Umbilical cord (tissue), 1 donor: ENCODE measurements at regions not wholly inside any gene's neighbourhood (a gene's known extent, or its start where the extent isn't known, plus 50 kb on each side); places are given as distances from the start of the nearest gene placed in this dataset.
"Not testable (repeated sequence)": the region's sequence is repeated elsewhere in the genome, so short reads cannot be mapped to it uniquely, and the experiment has no call there.

ENCODE experiments used
- DNase-seq: peaks from one replicate; pipeline ENCODE4 v3.0.0-alpha.2; 2015; ENCODE audit warnings: low spot score

DNA sequence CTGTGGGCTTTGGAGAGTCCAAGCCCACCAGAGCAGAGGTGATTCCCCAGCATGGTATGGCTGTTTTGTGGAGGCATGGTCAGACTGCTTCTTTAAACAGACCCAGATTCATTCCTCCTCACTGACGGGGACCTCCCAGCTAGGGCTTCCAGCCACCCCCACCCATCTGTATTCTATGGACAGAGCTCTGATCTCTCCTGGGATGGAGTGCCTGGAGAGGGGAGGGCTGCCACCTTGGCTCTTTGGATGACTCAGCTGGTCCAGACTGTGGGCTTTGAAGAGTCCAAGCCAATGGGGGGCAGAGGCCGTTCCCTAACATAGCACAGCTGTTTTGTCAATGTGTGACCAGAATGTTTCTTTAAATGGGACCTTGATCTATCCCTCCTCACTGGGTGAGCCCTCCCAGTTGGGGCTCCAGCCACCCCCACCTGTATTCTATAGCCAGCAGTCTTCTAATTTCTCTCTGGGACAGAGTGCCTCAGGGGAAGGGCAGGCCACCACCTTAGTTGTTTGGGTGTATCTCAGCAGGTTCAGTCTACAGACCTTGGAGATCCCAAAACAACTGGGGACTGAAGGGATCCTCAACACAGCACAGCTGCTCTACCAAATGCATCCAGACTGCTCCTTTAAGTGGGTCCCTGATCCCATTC, 122.0 kb upstream of the OSTN start:
- DNase-seq = no peak

DNA sequence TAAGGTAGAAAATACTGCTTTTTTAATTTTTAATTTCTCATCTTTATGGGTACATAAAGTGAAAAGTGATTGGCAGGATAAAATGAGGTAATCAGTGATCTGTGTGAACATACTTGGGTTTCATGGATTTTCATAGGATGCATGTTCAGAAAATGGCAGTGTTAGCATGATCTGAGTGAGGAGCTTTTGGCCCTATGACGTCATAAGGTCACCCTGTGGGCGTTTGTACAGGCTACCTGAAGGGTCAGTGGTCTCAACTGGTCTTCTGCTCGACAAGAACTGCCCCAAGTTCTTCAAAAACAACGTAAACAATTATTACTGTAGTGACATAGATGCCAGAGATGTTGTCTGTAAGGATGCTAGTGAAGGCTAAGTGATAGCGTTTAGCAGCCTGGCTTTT, 124.5 kb upstream of the OSTN start:
- no peak for DNase-seq

DNA sequence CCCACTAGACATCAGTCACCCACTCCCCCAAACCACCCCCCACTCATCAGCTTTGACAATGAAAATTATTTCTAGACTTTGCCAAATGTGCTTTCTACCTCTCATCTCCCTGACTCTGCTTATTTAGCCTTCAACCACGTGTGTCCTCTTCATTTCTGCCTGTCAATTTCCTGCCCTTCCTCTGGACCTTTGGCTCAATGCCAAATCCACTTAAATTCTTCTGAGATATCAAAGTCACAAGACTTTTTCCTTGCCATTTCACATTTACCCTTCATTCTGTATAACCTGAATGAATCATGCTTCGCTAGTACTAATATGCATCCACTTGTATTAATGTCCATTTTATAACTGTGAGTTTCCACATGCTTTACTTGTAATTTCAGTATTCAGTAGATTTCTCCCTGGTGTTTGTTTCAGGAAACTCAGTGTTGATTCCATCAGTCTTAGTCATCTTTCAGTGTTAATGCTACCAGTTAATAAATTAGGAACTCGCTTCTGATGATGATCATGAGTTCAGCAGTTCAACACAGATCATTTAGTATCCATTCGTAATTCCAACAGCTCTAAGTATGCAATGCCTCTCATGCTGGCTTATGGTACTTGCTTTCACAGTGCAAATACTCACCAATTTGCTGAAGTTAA, 128.2 kb upstream of the OSTN start:
- no peak for DNase-seq

DNA sequence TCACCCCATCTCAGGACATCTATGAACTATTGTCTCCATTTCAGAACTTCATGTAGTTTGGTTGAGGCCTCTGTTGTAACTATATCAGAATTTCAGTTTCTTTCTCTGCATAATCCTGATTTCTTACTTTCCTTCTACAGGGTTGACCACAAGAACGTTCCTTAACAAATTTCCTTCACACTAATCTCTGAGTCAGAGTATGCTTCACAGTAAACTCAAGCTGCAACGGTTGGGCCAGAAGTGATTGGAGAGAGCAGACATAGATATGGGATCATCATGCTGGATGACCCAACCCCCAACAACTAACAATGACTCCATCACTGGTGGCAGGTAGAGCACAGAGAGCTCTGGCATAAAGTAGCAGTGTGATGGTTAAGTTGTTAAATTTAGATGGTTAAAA, 128.8 kb upstream of the OSTN start:
- DNase-seq = no peak

DNA sequence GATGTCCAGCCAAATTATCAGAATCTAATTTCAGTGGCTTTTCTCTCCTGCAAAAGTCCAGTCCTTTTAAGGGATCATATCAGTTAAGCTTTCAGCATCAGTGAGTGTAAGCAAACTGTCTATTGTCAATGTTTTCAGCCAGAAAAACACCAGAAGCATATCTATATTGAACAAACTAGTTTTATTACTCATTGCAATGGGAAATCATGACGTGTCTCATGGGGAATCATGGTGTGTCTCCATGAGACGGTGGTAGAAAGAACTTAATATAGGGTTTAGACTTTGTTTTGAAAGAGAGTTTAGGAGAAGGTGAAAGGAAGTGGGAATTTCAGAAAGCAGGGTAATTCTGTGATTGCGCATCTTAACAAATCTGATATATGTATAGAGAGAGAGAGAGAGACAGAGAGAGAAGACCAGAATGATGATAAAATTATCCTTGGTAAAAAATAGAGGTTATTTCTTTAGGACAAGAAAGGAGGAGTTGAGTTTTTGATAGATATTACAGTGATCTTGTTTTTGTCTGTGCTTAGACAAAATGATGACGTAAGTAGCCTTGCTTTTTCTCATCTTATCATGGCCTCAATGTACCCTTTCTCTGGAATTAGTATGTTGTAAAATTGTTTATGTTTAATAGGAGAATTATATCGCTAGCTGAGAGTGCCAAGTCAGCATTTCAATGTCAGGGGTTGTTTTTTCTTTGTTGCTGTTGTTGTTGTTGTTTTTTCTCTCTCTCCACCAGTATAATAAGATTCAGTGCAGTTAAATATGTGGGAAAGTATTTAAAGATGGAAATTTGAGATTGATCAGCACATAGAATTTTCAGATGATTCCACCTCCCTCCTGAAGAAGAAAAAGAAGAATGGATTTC, 129.9 kb upstream of the OSTN start:
- DNase-seq = peak; percentile 4

DNA sequence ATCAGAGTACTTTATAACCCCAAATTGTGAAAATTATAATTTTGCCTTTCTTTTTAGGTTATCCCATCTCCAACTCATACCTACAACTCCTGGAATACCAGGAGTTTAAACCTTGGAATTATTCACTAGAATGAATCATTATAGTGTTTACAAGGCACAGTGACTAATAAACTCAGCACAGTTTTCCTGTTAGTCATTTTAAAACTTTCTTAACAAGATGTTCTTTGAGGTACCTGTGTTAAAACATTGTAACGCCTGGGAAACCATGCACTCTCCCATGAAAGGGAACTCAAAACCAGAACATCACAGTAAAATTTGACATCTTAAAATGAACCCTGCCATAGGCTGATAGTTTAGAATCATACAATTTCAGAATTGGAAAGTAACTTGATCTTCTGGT, 132.4 kb upstream of the OSTN start:
- DNase-seq = no peak

DNA sequence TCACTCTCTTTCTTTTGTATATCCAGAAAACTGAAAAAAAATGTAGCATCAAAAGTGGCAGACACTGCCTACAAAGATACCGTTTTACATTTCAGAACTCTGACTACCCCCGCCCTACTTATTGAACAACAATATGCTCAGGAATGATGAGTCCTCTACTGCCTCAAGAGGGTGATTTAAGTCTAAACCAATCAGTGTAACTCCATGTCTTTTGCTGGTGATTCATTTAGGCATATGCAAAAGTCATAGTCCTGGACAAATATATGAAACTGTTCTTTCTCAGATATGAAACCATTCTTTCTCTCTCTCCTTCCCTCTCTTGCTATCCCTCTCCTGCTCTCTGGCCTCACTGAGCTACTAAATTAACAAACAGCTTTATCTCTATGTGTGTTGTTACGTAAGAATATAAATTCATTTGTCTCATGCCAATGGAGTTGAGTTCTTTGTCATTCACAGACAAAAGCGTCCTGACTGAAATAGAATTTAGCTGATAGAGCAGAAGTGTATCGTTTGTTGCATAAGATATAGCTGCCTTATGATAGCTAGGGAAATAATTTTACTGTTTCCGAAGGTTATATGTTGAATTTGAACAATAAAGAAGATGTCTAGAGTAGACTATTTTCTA, 133.7 kb upstream of the OSTN start:
- DNase-seq = no peak

DNA sequence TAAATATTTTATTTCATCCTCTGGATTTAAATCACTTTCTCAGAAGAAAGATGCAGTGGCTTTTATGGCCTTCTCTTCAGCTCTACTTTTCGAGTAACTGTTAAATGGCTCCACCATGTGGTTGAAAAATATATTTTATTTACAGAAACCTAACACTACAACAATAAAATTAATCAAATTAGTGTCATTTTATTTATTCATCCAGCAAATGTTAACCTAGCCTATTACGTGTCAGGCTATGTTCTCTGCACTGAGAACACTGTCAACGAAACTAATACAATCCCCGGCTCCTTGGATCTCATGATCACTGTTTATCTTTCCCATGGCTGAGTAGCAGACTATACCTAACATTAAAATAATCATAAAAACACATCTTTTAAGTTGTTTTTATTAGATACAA, 148.0 kb upstream of the OSTN start:
- peak; percentile 53 for DNase-seq

DNA sequence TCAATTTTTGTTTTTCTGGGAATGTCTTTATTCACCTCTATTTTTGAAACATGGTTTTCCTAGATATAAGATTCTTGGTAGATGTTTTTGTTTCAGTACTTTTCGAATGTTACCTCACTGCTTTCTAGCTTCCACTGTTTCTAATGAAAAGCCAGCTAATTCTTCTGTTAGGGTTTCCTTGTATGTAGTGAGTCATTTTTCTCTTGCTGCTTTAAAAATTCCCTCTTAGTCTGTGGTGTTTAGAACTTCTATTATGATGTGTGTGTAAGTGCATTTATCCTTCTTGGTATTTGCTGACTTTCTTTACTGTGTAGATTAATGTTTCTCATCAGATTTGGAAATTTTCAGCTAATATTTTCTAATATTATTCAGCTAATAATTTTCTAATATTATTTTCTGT, 151.1 kb upstream of the OSTN start:
- DNase-seq = no peak

DNA sequence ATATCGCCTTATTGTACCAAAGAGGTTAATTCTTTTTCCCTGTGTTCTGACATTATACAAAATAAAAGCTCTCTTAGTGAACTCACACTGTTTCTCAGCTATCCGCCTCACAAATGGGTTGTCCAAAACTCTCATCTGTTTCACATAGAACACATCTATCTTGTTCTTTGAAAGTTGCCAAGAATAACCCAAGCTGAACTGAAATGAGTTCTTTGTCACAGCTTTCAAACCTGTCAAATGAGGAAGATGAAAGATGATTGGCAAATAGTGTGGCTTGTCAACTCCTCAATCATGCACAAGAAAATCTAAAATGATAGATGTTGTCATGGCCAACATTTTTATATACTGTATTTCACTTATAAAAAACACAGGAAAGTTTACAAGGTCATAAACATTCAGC, 168.1 kb upstream of the OSTN start:
- DNase-seq = no peak

DNA sequence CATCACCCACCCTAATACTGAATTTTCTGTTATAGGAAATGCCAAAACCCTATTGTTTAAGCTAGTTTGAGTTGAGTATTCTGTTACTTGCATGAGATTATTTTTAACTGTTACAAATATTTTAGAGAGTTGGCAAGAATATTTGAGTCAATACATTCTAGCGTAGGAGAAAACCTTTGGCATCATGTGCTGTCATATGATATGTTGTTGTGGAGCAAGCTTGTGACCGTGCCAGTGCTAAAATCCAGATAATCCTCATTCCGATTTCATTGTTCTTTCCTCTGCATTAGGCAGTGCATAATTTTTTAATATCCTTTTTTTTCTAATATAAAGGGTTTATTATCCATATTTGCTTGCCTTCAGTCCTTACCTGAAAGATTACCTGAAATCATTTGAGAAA, 168.0 kb upstream of the GMNC start:
- DNase-seq = no peak

DNA sequence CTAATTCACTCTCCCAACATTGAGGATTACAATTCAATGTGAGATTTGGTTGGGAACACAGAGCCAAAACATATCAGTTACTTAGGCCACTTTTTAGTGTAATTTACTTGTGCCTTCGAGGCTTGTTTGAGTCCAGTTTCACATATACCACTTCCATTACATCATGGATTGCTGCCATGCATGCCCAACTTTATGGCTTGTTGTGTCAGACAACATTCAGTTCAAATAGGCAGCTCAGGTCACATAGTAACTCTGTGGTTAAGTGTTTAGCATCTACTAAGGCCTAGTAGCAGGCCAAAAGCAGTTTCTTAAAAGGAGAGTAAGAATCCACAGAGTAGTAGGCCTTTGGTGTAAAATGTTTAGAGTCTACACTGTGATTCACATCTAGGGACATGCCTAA, 164.3 kb upstream of the GMNC start:
- no peak for DNase-seq

DNA sequence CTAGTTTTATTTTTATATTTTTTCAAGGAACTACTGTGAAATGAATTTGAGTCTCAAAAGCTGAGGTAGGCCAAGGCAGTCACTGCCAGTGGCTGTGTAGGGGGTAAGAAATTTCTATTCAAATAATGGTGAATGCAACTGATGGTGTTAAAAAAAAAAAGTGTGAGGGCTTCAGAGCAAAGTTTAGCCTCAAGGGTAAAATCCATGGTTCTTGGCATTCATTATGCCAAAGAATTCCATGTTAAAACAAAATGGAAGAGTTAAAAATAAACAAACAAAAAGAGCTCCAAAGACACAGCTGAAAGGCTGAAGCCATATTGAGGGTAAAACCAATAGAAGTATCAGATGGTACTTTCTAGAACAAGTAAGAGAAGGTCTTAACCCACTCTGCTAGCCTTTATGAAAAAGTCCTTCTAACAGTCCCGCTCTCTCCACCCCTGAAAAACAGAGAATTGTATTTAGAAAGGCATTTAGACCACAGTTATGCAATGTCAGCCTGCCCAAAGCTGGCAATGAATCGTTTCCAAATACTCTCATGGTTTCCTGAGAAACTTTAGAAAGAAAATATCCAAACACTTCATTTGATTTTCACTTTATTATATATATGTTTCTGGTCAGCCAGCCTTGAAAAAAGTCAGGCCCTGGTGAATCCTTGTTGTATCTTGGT, 158.4 kb upstream of the GMNC start:
- peak; percentile 23 for DNase-seq

DNA sequence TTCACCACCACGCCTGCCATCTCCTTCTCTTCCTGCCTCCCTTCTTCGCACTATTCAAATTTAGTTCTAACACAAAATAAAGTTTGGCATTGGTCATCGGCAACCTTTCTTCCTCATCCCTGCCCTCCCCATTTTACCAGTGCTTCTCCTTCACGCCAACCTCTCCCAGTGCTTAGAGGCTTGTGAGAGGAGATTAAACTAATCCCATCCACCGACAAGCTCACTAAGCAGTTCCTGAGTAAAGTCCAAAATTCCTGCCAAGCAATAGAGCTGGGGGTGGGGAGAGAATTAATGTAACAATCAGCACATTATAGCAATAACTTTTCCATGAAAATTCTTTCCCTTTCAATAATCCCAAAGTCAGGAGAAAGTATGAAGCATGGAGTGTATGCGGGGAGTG, 157.4 kb upstream of the GMNC start:
- DNase-seq = peak; percentile 34

DNA sequence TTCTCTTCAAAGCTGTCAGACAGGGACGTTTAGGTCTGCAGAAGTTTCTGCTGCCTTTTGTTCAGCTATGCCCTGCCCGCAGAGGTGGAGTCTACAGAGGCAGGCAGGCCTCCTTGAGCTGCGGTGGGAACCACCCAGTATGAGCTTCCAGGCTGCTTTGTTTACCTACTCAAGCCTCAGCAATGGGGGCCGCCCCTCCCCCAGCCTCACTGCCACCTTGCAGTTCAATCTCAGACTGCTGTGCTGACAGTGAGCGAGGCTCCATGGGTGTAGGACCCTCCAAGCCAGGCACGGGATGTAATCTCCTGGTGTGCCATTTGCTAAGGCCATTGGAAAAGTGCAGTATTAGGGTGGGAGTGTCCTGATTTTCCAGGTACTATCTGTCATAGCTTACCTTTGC, 153.5 kb upstream of the GMNC start:
- not testable (repeated sequence) for DNase-seq

DNA sequence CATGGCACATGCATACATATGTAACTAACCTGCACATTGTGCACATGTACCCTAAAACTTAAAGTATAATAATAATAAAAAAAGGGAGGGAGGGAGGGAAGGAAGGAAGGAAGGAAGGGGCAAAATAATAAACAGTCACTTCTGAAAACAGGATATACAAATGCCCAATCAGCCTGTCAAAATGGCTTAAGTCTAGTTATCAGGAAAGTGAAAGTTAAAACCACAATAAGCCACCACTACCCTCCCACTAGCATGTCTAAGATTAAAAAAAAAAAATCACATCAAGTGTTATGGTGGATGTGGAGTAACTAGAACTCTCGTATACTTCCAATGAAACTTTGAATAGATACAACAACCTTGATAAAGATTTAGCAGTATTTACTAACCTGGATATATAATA, 145.6 kb upstream of the GMNC start:
- DNase-seq = no peak

DNA sequence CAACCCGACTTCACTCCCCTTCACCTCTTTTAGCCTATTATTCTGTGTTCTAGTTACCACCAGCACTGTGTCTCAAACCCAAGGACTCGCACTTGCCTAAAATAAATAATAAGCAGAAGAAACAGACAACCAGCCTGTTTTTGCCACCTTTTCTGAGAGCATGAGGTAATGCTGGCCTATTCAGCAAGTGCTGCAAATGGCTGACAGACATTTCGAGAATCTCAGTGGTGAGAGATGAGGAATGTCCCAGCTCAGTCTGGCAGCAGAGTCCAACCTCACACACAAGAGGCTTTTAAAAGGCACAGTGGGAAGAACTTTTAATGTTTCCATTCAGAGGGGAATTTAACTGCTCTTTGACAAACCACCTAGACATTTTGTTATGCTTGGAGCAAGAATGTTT, 143.3 kb upstream of the GMNC start:
- no peak for DNase-seq

DNA sequence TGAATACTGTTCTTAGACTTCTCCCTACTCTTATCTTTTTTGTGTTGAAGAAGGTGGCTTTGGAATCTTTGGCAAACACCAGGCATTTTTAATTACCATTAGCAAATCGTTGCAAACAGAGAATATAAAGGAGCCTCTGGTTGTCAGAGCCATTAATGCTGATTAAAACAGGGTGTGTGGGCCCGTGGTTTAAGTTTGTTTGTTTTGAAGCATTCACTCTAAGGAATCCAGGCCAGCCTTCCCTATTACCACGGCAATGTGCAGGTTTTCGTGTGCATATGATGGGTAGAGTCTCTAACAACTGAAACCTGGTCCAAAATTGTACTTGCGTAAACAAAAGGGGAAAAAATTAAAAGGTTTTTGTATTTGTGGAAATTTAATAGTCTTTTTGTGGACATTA, 141.2 kb upstream of the GMNC start:
- DNase-seq = no peak

DNA sequence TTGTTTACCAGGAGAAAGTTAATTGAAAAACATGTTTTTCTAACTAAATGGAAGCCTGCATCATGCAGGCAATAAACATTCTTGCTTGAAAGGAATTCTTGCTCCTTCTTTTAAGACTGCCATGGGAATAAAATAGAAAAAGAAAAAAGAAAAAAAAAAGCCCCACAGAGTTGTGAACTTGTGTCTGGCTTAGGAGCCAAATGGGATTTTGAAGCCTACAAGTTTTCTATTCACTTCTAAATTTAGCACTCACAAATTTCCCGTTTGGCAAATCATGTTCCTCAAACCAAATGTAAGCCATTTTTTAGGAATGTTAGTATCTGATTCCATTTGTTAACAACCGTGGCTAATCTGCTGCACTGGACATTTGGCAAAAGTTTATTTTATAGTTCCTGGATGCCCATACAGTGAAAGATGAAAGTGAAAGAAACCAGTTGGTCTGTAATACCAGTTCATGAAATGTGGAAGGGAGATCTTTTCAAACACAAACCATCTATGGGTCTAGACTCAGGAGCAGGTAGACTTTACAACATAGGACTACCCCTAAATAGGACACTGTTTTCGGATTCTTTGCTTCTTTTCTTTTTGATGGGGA, 133.8 kb upstream of the GMNC start:
- DNase-seq = no peak

DNA sequence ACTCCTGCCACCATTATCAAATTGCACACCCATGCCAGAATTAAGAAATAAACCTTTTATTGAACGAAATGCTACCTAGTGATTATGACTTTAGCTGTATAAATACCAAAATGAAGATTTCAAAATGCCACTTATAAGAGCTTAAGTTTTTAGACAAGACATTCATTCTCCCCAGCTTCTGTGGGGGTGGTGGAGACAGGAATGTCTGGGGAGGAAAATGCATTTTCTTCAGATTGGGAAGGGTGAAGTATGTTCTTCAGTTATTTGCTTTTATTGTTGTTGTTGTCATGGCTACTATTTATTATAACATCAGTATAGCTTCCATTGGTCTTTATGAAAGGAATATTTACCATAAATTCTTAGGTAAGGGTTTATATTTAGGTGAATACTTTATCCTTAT, 132.7 kb upstream of the GMNC start:
- no peak for DNase-seq

DNA sequence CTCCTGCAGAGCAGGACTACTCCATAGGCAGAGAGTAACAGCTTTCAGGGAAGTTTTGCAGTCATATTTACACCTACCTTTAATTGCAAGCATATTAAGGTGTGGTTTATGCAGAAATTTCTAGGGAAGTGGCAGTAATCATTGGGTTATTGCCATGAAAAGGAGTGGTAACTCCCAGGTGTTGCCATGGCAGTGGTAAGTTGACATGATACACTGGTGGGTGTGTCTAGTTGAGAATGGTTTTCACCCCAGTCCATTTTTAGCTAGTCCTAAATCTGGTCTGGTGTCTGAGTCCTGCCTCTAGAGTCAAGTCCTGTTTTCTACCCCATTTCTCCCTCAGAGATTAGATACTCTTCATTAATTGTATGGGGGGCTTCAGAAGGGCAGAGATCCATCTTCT, 128.4 kb upstream of the GMNC start:
- no peak for DNase-seq

DNA sequence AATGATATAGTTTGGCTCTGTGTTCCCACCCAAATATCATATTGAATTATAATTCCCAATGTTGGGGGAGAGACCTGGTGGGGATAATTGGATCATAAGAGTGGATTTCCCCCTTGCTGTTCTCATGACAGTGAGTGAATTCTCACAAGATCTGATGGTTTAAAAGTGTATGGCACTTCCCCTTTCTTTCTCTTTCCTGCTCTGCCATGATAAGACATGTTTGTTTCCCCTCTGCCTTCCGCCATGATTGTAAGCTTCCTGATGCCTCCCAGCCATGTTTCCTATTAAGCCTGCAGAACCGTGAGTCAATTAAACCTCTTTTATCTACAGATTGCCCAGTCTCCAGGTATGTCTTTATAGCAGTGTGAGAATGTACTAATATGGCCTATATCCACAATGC, 126.7 kb upstream of the GMNC start:
- no peak for DNase-seq
